ENCODE measurements at regions not wholly inside any gene's neighbourhood (a gene's known extent, or its start where the extent isn't known, plus 50 kb on each side); places are given as distances from the start of the nearest gene placed in this dataset.

DNA sequence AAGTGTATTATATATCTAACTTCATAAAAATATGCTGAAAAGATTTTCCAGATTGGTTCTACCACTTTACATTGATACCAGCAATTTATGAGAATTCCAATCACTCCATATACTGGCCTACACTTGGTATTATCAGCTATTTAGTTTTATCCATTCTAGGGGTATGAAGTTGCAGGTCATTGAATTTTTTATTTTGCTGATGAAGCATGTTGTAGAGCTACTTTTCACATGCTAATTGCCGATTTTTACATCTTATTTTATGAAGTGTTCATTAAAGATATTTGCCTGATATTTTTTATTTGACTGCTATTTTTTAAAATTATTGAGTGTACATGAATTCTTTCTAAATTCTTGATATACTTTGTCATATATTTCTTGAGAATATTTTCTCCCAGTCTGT is 542.1 kb downstream of the ADCYAP1 start:
- Histone ChIP-seq H3K4me3 (ENCODE audit: low read depth, low read length) (no peak overlapping the region), H3K27me3 (ENCODE audit: insufficient read depth, low read depth, severe bottlenecking) (no peaks in the 10 kb centered on the region), H3K27ac (no peak overlapping the region), H3K9me3 (ENCODE audit: severe bottlenecking) (peaks cover under 1% of the 10 kb centered on the region), H3K36me3 (no peaks in the 10 kb centered on the region)
- no peak for DNase-seq
- TF ChIP-seq, protein P1, sequence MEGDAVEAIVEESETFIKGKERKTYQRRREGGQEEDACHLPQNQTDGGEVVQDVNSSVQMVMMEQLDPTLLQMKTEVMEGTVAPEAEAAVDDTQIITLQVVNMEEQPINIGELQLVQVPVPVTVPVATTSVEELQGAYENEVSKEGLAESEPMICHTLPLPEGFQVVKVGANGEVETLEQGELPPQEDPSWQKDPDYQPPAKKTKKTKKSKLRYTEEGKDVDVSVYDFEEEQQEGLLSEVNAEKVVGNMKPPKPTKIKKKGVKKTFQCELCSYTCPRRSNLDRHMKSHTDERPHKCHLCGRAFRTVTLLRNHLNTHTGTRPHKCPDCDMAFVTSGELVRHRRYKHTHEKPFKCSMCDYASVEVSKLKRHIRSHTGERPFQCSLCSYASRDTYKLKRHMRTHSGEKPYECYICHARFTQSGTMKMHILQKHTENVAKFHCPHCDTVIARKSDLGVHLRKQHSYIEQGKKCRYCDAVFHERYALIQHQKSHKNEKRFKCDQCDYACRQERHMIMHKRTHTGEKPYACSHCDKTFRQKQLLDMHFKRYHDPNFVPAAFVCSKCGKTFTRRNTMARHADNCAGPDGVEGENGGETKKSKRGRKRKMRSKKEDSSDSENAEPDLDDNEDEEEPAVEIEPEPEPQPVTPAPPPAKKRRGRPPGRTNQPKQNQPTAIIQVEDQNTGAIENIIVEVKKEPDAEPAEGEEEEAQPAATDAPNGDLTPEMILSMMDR (IDR thresholded peaks at IDR 0.05; ENCODE audit: low read depth, low read length): no peak

DNA sequence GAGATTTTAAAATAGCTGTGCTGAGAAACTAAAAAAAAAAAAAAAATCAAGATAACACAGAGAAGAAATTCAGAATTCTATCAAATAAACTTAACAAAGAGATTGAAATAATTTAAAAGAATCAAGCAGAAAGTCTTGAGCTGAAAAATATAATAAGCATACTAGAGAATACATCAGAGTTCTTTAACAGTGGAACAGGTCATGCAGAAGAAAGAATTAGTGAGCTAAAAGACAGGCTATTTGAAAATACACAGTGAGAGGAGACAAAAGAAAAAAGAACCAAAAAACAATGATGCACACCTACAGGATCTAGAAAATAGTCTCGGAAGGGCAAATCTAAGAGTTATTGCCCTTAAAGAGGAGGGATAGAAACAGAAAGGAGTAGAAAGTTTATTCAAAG is 548.1 kb downstream of the ADCYAP1 start:
- H3K9me3 ChIP-seq (ENCODE audit: severe bottlenecking): peaks cover 6% of the 10 kb centered on the region
- H3K36me3 ChIP-seq: no peaks in the 10 kb centered on the region
- no peak overlapping the region for H3K27ac ChIP-seq
- no peaks in the 10 kb centered on the region for H3K27me3 ChIP-seq (ENCODE audit: insufficient read depth, low read depth, severe bottlenecking)
- TF ChIP-seq, protein P1 (IDR thresholded peaks at IDR 0.05; ENCODE audit: low read depth, low read length): no peak
- H3K4me3 ChIP-seq (ENCODE audit: low read depth, low read length): no peak overlapping the region
- DNase-seq: no peak

DNA sequence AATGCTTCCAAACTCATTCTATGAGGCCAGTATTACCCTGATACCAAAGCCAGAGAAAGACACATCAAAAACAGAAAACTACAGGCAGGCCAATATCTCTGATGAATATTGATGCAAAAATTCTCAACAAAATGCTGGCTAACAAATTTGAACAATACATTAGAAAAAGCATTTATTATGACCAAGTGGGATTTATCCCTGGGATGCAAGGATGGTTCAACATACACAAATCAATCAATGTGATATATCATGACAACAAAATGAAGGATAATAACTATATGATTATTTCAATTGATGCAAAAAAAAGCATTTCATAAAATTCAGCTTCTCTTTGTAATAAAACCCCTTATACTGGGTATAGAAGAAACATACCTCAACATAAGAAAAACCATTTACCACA is 550.9 kb downstream of the ADCYAP1 start:
- Histone ChIP-seq H3K9me3 (ENCODE audit: severe bottlenecking) (peaks cover 6% of the 10 kb centered on the region), H3K27me3 (ENCODE audit: insufficient read depth, low read depth, severe bottlenecking) (no peaks in the 10 kb centered on the region), H3K36me3 (no peaks in the 10 kb centered on the region), H3K27ac (no peak overlapping the region), H3K4me3 (ENCODE audit: low read depth, low read length) (no peak overlapping the region)
- no peak for DNase-seq
- TF ChIP-seq, protein P1 (IDR thresholded peaks at IDR 0.05; ENCODE audit: low read depth, low read length): no peak

DNA sequence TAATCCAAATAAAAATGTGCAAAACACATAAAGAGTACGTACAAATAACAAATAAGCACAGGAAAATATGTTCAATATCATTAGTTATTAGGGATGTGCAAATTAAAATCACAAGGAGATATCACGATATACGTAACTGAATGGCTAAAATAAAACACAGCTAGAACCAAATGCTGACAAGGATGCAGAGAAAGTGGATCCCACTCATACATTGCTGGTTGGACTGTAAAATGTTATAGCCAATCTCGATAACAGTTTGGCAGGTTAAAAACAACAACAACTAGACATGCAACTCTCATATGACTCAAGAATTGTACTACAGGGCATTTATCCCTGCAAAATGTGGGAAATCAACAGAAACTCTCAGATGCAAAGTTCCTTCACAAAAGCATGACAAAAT is 553.9 kb downstream of the ADCYAP1 start:
- H3K4me3 ChIP-seq (ENCODE audit: low read depth, low read length): no peak overlapping the region
- H3K36me3 ChIP-seq: no peaks in the 10 kb centered on the region
- H3K9me3 ChIP-seq (ENCODE audit: severe bottlenecking): no peaks in the 10 kb centered on the region
- H3K27me3 ChIP-seq (ENCODE audit: insufficient read depth, low read depth, severe bottlenecking): no peaks in the 10 kb centered on the region
- H3K27ac ChIP-seq: no peak overlapping the region
- DNase-seq: no peak
- TF ChIP-seq, protein P1 (IDR thresholded peaks at IDR 0.05; ENCODE audit: low read depth, low read length): no peak

DNA sequence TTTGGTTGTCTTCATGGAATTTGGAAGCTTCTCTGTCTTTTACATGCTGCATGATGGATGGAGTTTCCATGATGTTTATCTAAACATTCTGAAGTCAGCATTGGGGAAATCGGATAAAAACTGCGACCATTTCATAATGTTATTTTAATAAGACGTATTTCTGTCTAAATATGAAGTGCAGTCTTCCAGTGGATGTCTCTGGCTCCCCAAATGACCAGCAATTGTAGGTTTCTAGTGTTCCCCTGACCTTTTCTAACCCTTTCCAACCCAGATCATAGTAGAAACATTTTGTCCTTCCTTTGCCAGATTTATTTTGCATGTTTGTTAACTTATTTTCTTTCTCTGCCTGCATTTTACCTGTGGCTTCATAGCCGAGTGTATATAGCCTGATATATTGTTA is 559.3 kb downstream of the ADCYAP1 start:
- Histone ChIP-seq H3K27ac (no peak overlapping the region), H3K36me3 (no peaks in the 10 kb centered on the region), H3K9me3 (ENCODE audit: severe bottlenecking) (no peaks in the 10 kb centered on the region), H3K4me3 (ENCODE audit: low read depth, low read length) (no peak overlapping the region), H3K27me3 (ENCODE audit: insufficient read depth, low read depth, severe bottlenecking) (no peaks in the 10 kb centered on the region)
- TF ChIP-seq, protein P1 (IDR thresholded peaks at IDR 0.05; ENCODE audit: low read depth, low read length): no peak
- no peak for DNase-seq

DNA sequence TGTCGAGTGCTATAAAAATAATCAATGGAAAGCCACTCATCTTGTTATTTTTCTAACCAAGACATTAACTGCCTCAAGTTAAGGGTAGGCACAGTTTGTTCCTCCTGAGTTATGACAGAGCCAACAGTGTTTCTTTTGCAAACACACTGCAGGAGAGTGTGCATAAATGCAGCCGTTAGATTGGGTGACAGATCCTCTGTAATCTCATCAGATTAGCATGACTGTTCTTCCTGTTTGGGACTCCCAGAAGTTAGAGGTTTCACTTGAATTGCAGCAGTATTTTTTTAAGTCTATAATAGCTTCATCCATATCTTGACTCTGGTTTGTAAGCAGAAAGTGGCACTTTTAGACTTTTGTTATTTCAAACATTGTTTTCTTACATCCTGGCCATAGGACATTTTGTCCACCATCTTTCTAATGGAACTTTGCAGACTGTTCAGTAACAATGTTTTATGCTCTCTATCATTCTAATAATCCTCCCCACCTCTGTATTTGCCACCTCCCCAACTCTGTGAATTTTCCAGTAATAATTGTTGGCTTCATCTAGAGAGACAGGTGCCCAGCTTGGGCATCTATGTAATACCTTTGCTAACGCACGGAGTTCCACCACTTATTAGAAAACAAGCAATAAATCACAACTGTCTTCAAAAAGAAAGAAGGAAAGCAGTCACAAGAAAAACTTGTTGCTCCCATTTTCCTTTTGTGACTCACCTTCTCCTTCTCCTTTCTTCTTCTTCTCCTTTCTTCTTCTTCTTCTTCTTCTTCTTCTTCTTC is 560.0 kb downstream of the ADCYAP1 start:
- DNase-seq: no peak
- Histone ChIP-seq H3K36me3 (no peaks in the 10 kb centered on the region), H3K27ac (no peak overlapping the region), H3K4me3 (ENCODE audit: low read depth, low read length) (no peak overlapping the region), H3K27me3 (ENCODE audit: insufficient read depth, low read depth, severe bottlenecking) (no peaks in the 10 kb centered on the region), H3K9me3 (ENCODE audit: severe bottlenecking) (no peaks in the 10 kb centered on the region)
- TF ChIP-seq, protein P1 (IDR thresholded peaks at IDR 0.05; ENCODE audit: low read depth, low read length): no peak
